K562 (cell line): ENCODE measurements at regions not wholly inside any gene's neighbourhood (a gene's known extent, or its start where the extent isn't known, plus 50 kb on each side); places are given as distances from the start of the nearest gene placed in this dataset.

Experiments used
- BHLHE40 ChIP-seq: IDR thresholded peaks from 2 replicates; pipeline ENCODE4 v1.6.1; 2011; ENCODE audit warnings: low read length, improper control_type of control experiment
- ERF ChIP-seq: fragments of 450-650 bp; formaldehyde crosslinking; IDR thresholded peaks from 2 replicates; pipeline ENCODE4 v1.4.0; 2020; ENCODE audit warnings: mild to moderate bottlenecking, mixed read lengths
- ESRRB ChIP-seq: fragments of 250-450 bp; sonication (Bioruptor Pico); IDR thresholded peaks from 2 replicates; pipeline ENCODE4 v1.5.0; 2020; ENCODE audit warnings: mild to moderate bottlenecking, moderate library complexity, borderline replicate concordance
- GABPB1 ChIP-seq: sonication (generic); formaldehyde crosslinking; IDR thresholded peaks from 2 replicates; pipeline ENCODE4 v1.8.0; 2022; ENCODE audit warnings: mild to moderate bottlenecking, missing genetic modification reagents
- JUND ChIP-seq, 2 experiments: IDR thresholded peaks; 2 replicates in 1 of 2; 3 replicates in 1 of 2; pipeline ENCODE4 v1.6.1; 2011; ENCODE audit warnings: borderline replicate concordance in 2 of 2, low read depth in 2 of 2, low read length in 2 of 2, improper control_type of control experiment in 1 of 2, missing biosample characterization in 1 of 2, missing genetic modification characterization in 1 of 2, missing genetic modification reagents in 1 of 2
- PHF8 ChIP-seq: fragments of 200-600 bp; sonication (generic); IDR thresholded peaks from 2 replicates; pipeline ENCODE4 v1.6.1; 2012; ENCODE audit warnings: mixed run types, mild to moderate bottlenecking, inconsistent platforms, low read length, moderate library complexity, borderline replicate concordance
- ZFP36 ChIP-seq: fragments of 150-350 bp; IDR thresholded peaks from 2 replicates; pipeline ENCODE4 v1.6.1; 2018; ENCODE audit warnings: low read length, low read depth; ENCODE audit not compliant: partially characterized antibody
- ZNF75A ChIP-seq: fragments of 450-650 bp; formaldehyde crosslinking; IDR thresholded peaks from 2 replicates; pipeline ENCODE4 v1.4.0; 2020; ENCODE audit warnings: mild to moderate bottlenecking
- TF ChIP-seq, protein P1 (sequence below), 3 experiments: IDR thresholded peaks in 2 of 3; conservative IDR thresholded peaks in 1 of 3; 2 replicates each; pipeline ENCODE4 v1.5.1; 2011 to 2012; ENCODE audit warnings: low read length in 3 of 3, mild to moderate bottlenecking in 3 of 3, control low read depth in 2 of 3, improper control_type of control experiment in 1 of 3, inconsistent platforms in 1 of 3, low read depth in 1 of 3, mixed read lengths in 1 of 3, moderate library complexity in 1 of 3; ENCODE audit not compliant: insufficient read depth in 2 of 3

- TF ChIP-seq ESRRB (CRISPR knock-in tag) (no peak), JUND (IDR thresholded peaks at IDR 0.05; ENCODE audit: borderline replicate concordance, low read depth, low read length) (no peak), JUND (tag; IDR thresholded peaks at IDR 0.05; ENCODE audit: borderline replicate concordance, low read depth, low read length) (no peak), PHF8 (no peak), ERF (no peak), BHLHE40 (no peak), ZFP36 (no peak), GABPB1 (CRISPR knock-in tag) (no peak), ZNF75A (CRISPR knock-in tag) (no peak)
- TF ChIP-seq, protein P1, sequence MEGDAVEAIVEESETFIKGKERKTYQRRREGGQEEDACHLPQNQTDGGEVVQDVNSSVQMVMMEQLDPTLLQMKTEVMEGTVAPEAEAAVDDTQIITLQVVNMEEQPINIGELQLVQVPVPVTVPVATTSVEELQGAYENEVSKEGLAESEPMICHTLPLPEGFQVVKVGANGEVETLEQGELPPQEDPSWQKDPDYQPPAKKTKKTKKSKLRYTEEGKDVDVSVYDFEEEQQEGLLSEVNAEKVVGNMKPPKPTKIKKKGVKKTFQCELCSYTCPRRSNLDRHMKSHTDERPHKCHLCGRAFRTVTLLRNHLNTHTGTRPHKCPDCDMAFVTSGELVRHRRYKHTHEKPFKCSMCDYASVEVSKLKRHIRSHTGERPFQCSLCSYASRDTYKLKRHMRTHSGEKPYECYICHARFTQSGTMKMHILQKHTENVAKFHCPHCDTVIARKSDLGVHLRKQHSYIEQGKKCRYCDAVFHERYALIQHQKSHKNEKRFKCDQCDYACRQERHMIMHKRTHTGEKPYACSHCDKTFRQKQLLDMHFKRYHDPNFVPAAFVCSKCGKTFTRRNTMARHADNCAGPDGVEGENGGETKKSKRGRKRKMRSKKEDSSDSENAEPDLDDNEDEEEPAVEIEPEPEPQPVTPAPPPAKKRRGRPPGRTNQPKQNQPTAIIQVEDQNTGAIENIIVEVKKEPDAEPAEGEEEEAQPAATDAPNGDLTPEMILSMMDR (IDR thresholded peaks at IDR 0.05 in 2 of 3, conservative IDR thresholded peaks at IDR 0.05 in 1 of 3; ENCODE audit: insufficient read depth in 2 of 3, low read depth in 1 of 3, low read length in 3 of 3) = no peak
Measured at GRCh38 chr7:82617156-82617555, 173.6 kb upstream of the CACNA2D1 start.
